Endothelial cell of umbilical vein (primary cell): ENCODE measurements at regions not wholly inside any gene's neighbourhood (a gene's known extent, or its start where the extent isn't known, plus 50 kb on each side); places are given as distances from the start of the nearest gene placed in this dataset.

Experiments
- BruUV-seq: library from RNA; stranded (reverse); fragments of 400-500 nt; replicated peaks from 2 replicates; lab custom pipeline; 2021; lab: Mats Ljungman, UMichigan
- CTCF ChIA-PET: fragments of 300-600, 350-600 bp; sonication (Branson Sonifier 250); formaldehyde crosslinking; loops from one replicate; lab custom pipeline; 2021; ENCODE audit warnings: antibody characterized with exemption, inconsistent platforms; lab: Charles Lee
- POLR2A ChIA-PET: fragments of 300-600, 350-600 bp; sonication (Branson Sonifier 250); formaldehyde crosslinking; loops from one replicate; lab custom pipeline; 2021; ENCODE audit warnings: antibody characterized with exemption, inconsistent platforms; lab: Charles Lee
- DNase-seq: peaks from one replicate; pipeline ENCODE4 v3.0.0-alpha.2; 2011; ENCODE audit warnings: low read depth, low spot score
- FAIRE-seq: peaks from 2 replicates; lab custom pipeline; 2011; peaks lifted over from hg19 to GRCh38; lab: Jason Lieb, UNC
- H2AFZ ChIP-seq: 2 replicates; pipeline ENCODE4 v1.6.0; 2012; ENCODE audit warnings: low read depth, low read length, control low read depth, inconsistent platforms
- H3K27ac ChIP-seq: 2 replicates; pipeline ENCODE4 v1.5.1; 2011; ENCODE audit warnings: low read depth, mild to moderate bottlenecking, control low read depth, low read length, moderate library complexity; ENCODE audit not compliant: insufficient read depth
- H3K27me3 ChIP-seq, 2 experiments: 2 replicates each; pipeline versions ENCODE4 v1.6.0 to v1.6.1; 2011; ENCODE audit warnings: low read length in 2 of 2, mixed read lengths in 1 of 2; ENCODE audit not compliant: control insufficient read depth in 2 of 2, insufficient read depth in 2 of 2
- H3K36me3 ChIP-seq, 2 experiments: 2 replicates in 1 of 2; 3 replicates in 1 of 2; pipeline ENCODE4 v1.5.1; 2011; ENCODE audit warnings: low read length in 2 of 2, mild to moderate bottlenecking in 1 of 2, moderate library complexity in 1 of 2; ENCODE audit not compliant: control insufficient read depth in 2 of 2, insufficient read depth in 2 of 2; ENCODE audit errors: extremely low read depth in 1 of 2
- H3K4me1 ChIP-seq: 3 replicates; pipeline ENCODE4 v1.5.1; 2011; ENCODE audit warnings: mild to moderate bottlenecking, low read length; ENCODE audit not compliant: control insufficient read depth, insufficient read depth; ENCODE audit errors: extremely low read depth
- H3K4me2 ChIP-seq: 2 replicates; pipeline ENCODE4 v1.6.1; 2011; ENCODE audit warnings: low read length, control low read depth, mixed read lengths; ENCODE audit not compliant: insufficient read depth
- H3K4me3 ChIP-seq, 3 experiments: fragments of 200-600 bp in 1 of 3; sonication (generic), shearing (Covaris generic) in 1 of 3; replicated peaks in 1 of 3; 2 replicates each; pipeline ENCODE4 v1.5.1; 2011 to 2016; ENCODE audit warnings: control low read depth in 3 of 3, low read length in 3 of 3, mild to moderate bottlenecking in 2 of 3, inconsistent platforms in 1 of 3, low read depth in 1 of 3, moderate library complexity in 1 of 3; ENCODE audit not compliant: insufficient read depth in 1 of 3
- H3K79me2 ChIP-seq: 2 replicates; pipeline ENCODE4 v1.6.0; 2012; ENCODE audit warnings: low read length, inconsistent platforms; ENCODE audit not compliant: control insufficient read depth, insufficient read depth
- H3K9ac ChIP-seq: replicated peaks from 2 replicates; pipeline ENCODE3; 2011; ENCODE audit warnings: low read length, control low read depth; ENCODE audit not compliant: insufficient read depth; ENCODE audit errors: extremely low read depth
- H3K9me1 ChIP-seq: replicated peaks from 3 replicates; pipeline ENCODE4 v1.6.0; 2011; ENCODE audit warnings: mild to moderate bottlenecking, low read length; ENCODE audit not compliant: control insufficient read depth, insufficient read depth; ENCODE audit errors: extremely low read depth
- H3K9me3 ChIP-seq: replicated peaks from 2 replicates; pipeline ENCODE4 v1.5.1; 2012; ENCODE audit warnings: low read length, inconsistent platforms; ENCODE audit not compliant: control insufficient read depth, insufficient read depth
- H4K20me1 ChIP-seq: replicated peaks from 2 replicates; pipeline ENCODE3; 2011; ENCODE audit warnings: mild to moderate bottlenecking, low read length; ENCODE audit not compliant: control insufficient read depth, insufficient read depth; ENCODE audit errors: extremely low read depth
- EZH2 ChIP-seq: IDR thresholded peaks from 2 replicates; pipeline ENCODE4 v1.6.1; 2012; ENCODE audit warnings: borderline replicate concordance, low read depth, mild to moderate bottlenecking, moderate library complexity, low read length, inconsistent platforms; ENCODE audit not compliant: severe bottlenecking
- FOS ChIP-seq: IDR thresholded peaks from 2 replicates; pipeline ENCODE4 v1.6.1; 2011; ENCODE audit warnings: mild to moderate bottlenecking, low read length, moderate library complexity, borderline replicate concordance; ENCODE audit not compliant: insufficient read depth
- GATA2 ChIP-seq: IDR thresholded peaks from 2 replicates; pipeline ENCODE4 v1.7.0; 2011; ENCODE audit warnings: low read depth, mild to moderate bottlenecking, moderate library complexity, mixed read lengths, low read length; ENCODE audit not compliant: insufficient read length, insufficient read depth
- JUN ChIP-seq: IDR thresholded peaks from 2 replicates; pipeline ENCODE4 v1.6.1; 2011; ENCODE audit warnings: borderline replicate concordance, low read depth; ENCODE audit not compliant: insufficient read length, insufficient read depth
- MYC ChIP-seq: IDR thresholded peaks from one replicate; pipeline ENCODE4 v1.6.1; 2011; ENCODE audit warnings: mild to moderate bottlenecking, low read depth, low read length
- POLR2A ChIP-seq: IDR thresholded peaks from 2 replicates; pipeline ENCODE4 v1.6.1; 2012; ENCODE audit warnings: low read depth, mild to moderate bottlenecking, control low read depth, low read length
- POLR2AphosphoS5 ChIP-seq: IDR thresholded peaks from 2 replicates; pipeline ENCODE4 v1.6.1; 2012; ENCODE audit warnings: low read depth, mild to moderate bottlenecking, control low read depth, low read length, moderate library complexity; ENCODE audit not compliant: insufficient read depth
- dilution Hi-C: fragments of 300-500 bp; cut with MboI; formaldehyde crosslinking; loops from one replicate; pipeline ENCODE4 v1.15.0; 2019; ENCODE audit warnings: low sequenced_read_pairs; ENCODE audit not compliant: extremely low pct_ligation_motif_present
- intact Hi-C: fragments of 100-400 bp; cut with micrococcal nuclease; formaldehyde crosslinking; loops from one replicate; pipeline ENCODE4 v1.10.0; 2022
- TF ChIP-seq, protein P1 (sequence below): IDR thresholded peaks from 2 replicates; pipeline ENCODE4 v1.6.1; 2011; ENCODE audit not compliant: insufficient read depth, insufficient read length
- TF ChIP-seq, protein P2 (sequence below), 2 donors: IDR thresholded peaks; 1 replicate in 1 of 2; 2 replicates in 1 of 2; pipeline ENCODE4 v1.5.1; 2011; ENCODE audit warnings: low read length in 2 of 2, mild to moderate bottlenecking in 2 of 2, moderate library complexity in 2 of 2, control low read depth in 1 of 2, inconsistent platforms in 1 of 2, low read depth in 1 of 2; ENCODE audit not compliant: insufficient read depth in 1 of 2; ENCODE audit errors: extremely low read depth in 1 of 2

DNA sequence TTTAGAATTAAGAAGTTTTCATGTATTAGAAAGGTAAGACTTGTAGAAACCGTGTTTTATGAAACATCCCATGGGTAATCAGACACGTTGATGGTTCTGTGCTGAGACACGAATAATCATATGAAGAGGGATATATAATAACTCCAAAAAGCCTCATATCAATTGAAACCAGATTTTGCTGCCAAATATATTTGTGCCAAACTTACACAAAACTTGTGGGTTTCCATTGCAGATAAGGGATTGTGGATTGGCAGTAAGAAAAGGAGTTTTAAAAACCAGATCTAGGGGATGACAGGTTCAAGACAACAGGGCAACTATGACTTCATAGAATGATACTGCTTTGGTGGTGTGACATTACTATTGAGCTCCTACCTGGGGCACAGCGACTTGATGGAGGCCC lies 616.1 kb downstream of the BCOR start:
- no peak overlapping the region for H3K27ac ChIP-seq
- no peaks in the 10 kb centered on the region for H3K36me3 ChIP-seq
- no peak overlapping the region for H3K9ac ChIP-seq
- FAIRE-seq (no peak), DNase-seq (no peak)
- BruUV-seq = no TSS peak
- no peak overlapping the region for H3K4me2 ChIP-seq
- H3K27me3 ChIP-seq = no peaks in the 10 kb centered on the region
- H3K4me3 ChIP-seq = no peak overlapping the region
- H2AFZ ChIP-seq = no peak overlapping the region
- H4K20me1 ChIP-seq = no peaks in the 10 kb centered on the region
- no peaks in the 10 kb centered on the region for H3K4me1 ChIP-seq
- H3K79me2 ChIP-seq = no peaks in the 10 kb centered on the region
- dilution Hi-C loops = no loop called here
- ChIA-PET CTCF (no interaction called here), POLR2A (no interaction called here)
- no peak for TF ChIP-seq POLR2A
- H3K9me1 ChIP-seq = no peaks in the 10 kb centered on the region
- intact Hi-C loops = no loop called here
- H3K9me3 ChIP-seq = no peaks in the 10 kb centered on the region

DNA sequence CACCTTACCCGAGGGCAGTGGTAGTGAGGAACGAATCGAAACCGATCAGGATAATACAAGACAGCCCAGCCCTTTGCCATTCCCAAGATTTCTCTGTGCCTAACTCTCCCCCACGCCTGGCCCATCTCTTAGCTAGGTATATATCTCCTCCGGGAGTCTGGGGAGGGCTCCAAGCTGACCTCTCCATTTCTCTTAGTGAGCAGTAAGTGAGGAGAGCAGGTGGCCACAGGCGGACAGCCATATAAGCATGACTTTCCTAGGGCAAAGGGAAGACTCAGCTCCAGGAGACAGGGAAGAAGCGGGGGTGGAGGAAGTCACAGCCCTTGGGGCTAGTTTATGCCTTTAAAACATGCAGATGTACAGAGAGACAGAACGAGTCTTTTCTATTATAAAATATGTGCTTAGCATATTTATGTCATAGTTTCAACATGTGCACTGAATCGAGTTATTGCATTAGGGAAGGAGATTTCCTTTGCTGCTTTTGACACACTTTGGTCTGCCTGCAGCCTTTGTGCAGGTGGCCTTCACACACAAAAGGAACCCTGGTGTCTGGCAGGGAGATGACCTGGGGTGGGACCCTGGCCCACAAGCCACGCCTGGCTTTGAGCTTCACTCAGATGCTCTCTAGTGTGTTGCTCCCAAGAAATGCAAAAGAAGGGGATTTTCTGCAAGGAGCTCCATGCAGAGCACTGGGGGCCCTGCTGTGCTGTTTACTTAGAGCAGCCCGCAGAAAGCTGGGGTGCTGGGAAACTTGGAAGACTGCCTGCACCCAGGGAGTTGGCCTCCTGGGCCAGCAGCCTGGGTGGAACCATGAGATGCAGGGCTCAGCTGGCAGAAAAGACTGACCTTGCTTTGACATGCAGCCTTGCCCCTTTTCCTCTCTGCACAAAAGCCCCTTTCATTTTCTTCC lies 613.3 kb downstream of the BCOR start:
- dilution Hi-C loops (no loop called here), intact Hi-C loops (no loop called here)
- Histone ChIP-seq H3K4me2 (no peak overlapping the region), H3K4me1 (no peaks in the 10 kb centered on the region), H3K9me3 (no peaks in the 10 kb centered on the region), H3K9ac (no peak overlapping the region), H2AFZ (no peak overlapping the region), H3K79me2 (no peaks in the 10 kb centered on the region), H3K27me3 (no peaks in the 10 kb centered on the region), H3K9me1 (no peaks in the 10 kb centered on the region), H3K36me3 (no peaks in the 10 kb centered on the region), H3K27ac (no peak overlapping the region), H3K4me3 (no peak overlapping the region), H4K20me1 (no peaks in the 10 kb centered on the region)
- BruUV-seq = no TSS peak
- CTCF ChIA-PET = no interaction called here
- DNase-seq = no peak
- no peak for FAIRE-seq
- POLR2A ChIA-PET = no interaction called here
- TF ChIP-seq POLR2A (no peak), POLR2AphosphoS5 (no peak), EZH2 (no peak), MYC (no peak), FOS (no peak), GATA2 (no peak), JUN (no peak)
- TF ChIP-seq, protein P1, sequence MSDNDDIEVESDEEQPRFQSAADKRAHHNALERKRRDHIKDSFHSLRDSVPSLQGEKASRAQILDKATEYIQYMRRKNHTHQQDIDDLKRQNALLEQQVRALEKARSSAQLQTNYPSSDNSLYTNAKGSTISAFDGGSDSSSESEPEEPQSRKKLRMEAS = no peak
- TF ChIP-seq, protein P2, sequence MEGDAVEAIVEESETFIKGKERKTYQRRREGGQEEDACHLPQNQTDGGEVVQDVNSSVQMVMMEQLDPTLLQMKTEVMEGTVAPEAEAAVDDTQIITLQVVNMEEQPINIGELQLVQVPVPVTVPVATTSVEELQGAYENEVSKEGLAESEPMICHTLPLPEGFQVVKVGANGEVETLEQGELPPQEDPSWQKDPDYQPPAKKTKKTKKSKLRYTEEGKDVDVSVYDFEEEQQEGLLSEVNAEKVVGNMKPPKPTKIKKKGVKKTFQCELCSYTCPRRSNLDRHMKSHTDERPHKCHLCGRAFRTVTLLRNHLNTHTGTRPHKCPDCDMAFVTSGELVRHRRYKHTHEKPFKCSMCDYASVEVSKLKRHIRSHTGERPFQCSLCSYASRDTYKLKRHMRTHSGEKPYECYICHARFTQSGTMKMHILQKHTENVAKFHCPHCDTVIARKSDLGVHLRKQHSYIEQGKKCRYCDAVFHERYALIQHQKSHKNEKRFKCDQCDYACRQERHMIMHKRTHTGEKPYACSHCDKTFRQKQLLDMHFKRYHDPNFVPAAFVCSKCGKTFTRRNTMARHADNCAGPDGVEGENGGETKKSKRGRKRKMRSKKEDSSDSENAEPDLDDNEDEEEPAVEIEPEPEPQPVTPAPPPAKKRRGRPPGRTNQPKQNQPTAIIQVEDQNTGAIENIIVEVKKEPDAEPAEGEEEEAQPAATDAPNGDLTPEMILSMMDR (IDR thresholded peaks at IDR 0.05; ENCODE audit: extremely low read depth in 1 of 2, insufficient read depth in 1 of 2, low read depth in 1 of 2, low read length in 2 of 2) = no peak
